Amygdala (tissue), 56 donors: ENCODE measurements at regions not wholly inside any gene's neighbourhood (a gene's known extent, or its start where the extent isn't known, plus 50 kb on each side); places are given as distances from the start of the nearest gene placed in this dataset.
"Not testable (repeated sequence)": the region's sequence is repeated elsewhere in the genome, so short reads cannot be mapped to it uniquely, and the experiment has no call there.

Experiments
- DNase-seq, 56 donors: peaks; one replicate each; lab custom pipeline; 2025; lab: John Stamatoyannopoulos, UW

DNA sequence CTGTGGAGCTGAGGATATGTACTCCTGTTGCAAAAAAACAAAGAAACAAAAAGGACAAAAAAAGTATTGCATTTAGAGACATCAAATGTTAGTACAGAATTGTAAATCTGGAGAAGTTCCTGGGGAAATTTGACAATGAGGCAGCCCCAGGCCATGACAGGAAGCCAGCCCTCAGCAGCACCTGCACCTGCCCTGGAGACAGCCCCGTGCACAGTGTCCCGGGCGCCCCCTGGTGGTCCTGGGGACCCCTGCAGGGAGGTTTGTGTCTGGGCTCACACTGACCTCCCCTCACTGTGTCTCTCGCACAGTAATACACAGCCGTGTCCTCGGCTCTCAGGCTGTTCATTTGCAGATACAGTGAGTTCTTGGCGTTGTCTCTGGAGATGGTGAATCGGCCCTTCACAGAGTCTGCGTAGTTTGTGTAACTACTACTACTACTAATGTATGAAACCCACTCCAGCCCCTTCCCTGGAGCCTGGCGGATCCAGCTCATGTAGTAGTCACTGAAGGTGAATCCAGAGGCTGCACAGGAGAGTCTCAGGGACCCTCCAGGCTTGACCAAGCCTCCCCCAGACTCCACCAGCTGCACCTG lies 590.1 kb downstream of the TMEM121 start:
- not testable (repeated sequence) for DNase-seq

DNA sequence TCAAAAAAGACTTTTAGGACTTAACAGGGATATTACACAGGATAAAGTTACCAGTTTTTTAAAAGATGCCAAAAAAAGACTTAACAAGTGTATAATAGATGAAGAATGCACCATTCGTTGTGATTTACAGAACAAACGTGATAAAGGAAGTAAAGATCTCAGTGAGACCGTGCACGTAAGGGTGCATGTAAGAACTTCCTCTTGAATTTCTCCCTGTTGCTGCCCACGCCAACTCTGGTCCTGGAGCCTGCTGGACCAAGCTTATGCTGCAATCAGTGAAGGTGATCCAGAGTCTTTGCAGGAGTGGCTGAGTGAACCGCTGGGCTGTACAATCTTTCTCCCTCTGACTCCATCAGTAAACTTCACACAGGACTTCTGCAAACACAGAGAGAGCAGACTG lies 593.7 kb downstream of the TMEM121 start:
- no peak for DNase-seq

DNA sequence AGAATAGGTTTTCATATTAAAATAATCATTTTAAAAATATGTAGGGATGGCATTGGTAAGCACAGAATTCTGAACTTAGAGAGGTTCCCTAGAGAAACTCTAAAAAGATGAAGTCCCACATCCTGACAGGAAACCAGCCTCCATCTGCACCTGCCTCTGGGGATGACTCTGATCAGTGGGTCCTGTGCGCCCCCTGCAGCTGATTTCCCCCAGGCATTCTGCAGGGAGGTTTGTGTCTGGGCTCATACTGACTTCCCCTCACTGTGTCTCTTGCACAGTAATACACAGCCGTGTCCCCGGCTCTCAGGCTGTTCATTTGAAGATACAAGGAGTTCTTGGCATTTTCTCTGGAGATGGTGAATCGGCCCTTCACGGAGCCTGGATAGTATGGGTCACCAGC lies 602.9 kb downstream of the TMEM121 start:
- DNase-seq = no peak

DNA sequence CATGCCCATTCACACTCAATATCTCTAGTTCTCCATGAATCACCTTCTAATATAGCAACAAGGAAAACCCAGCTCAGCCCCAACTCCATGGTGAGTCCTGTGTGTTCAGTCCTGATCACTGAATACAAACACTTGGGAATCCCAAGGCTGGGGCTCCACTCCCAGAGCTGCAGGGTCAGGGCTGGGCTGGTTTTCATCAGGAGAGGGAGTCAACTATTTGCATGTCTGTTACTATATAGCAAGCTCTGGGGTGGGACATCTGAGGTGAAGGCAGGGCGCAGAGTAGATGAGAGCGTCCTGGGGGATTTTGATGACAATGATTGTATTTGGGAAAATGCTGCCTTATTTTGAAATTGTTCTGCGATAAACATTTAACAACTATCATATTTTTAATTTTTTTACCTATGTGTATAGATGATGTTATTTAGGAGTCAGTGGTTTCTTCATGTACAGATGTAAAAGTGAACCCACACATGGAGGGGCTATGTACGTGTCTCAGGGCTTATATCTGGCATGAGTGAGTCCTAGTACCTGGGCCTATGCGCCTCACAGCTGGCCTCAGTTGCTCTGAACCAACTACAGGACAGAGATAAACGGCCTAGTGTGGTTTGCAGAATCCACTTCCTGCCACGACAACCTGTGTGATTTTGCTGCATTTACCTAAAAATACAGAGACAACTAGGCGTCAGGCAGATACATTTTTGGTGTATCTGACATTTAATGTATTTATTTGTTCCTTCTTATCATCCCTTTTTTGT lies 603.7 kb downstream of the TMEM121 start:
- not testable (repeated sequence) for DNase-seq

DNA sequence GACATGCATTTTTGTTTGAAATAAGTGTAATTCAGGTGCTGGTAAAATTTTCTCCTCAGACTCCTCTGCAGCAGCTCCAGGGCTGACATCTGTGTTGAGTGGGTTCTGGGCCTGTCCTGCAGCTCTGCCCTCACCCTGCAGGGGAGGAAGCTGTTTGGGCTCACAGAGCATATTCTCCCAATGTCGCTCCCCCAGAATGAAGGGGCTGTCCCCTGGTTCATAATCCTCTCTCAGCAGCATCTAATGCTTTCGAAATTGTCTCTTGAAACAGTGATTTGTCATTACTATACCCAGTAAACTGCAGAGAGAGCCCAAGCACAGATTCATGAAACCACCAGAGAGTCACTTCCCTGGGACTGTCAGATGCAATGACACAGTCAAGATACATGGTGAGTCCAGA lies 606.7 kb downstream of the TMEM121 start:
- not testable (repeated sequence) for DNase-seq

DNA sequence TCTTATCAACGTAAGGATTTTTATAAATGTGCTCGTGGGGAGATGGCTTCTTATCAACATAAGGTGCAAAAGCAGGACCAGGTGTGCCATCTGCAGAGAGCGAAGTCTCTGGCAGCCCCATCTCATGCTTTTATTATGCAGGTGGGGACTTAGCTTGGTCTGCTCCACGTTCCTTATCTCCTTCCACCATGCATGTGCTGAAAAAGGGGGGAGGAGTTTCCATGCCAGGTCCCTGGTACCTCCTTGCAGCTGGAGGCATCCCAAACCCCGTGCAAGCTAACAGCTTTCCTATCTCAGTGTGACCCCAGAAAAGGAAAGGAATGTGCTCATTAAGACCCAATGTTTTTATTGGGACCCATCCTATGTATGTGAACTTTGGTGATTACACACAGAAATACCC lies 608.5 kb downstream of the TMEM121 start:
- no peak for DNase-seq

DNA sequence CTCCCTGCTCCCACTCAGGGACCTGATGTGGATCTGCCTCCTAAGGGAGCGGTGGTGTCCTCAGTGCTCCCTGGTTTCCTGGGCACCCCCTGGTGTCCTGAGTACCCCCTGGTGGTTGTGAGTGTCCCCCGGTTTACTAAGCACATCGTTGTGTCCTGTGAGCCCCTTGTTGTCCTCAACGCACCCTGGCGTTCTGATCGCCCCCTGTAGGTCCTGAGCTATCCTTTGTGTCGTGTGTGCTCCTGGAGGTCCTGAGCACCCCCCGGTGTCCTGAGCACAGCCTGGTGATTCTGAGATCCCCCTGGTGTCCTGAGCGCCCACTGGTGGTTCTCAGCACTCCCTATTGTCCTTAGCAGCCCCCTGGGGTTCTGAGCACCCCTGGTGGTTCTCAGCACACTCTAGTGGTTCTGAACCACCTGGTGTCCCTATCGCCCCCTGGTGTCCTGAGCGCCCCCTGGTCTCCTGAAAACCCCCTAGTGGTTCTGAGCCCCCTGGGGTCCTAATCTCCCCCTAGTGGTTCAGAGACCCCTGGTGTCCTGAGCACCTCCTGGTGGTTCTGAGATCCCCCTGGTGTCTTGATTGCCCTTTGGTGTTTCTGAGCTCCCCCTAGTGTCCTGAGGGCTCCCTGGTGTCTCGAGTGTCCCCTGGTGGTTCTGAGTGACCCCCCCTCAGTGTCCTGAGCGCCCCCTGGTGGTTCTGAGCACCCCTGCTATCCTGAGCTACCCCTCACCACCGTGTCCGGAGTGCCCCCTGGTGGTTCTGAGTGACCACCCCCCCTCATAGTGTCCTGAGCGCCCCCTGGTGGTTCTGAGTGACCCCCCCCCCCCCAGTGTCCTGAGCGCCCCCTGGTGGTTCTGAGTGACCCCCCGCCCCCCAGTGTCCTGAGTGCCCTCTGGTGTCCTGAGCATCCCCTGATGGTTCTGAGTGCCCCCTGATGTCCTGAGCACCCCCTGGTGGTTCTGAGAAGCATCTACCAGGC lies 615.1 kb downstream of the TMEM121 start:
- DNase-seq = no peak

DNA sequence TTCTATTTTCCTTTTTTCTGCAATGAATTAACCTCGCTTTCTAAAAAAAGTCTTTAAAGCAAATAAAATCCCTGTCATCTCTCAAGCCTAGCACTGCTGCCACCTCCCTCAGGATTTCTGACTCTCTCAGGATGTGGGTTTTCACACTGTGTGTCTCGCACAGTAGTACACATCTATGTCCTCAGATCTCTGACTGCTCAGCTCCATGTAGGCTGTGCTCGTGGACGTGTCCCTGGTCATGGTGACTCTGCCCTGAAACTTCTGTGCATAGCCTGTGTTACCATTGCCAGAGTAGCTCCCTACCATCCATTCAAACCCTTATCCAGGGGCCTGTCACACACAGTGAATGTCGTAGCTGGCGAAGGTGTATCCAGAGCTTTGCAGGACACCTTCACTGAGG lies 619.3 kb downstream of the TMEM121 start:
- DNase-seq = not testable (repeated sequence)

DNA sequence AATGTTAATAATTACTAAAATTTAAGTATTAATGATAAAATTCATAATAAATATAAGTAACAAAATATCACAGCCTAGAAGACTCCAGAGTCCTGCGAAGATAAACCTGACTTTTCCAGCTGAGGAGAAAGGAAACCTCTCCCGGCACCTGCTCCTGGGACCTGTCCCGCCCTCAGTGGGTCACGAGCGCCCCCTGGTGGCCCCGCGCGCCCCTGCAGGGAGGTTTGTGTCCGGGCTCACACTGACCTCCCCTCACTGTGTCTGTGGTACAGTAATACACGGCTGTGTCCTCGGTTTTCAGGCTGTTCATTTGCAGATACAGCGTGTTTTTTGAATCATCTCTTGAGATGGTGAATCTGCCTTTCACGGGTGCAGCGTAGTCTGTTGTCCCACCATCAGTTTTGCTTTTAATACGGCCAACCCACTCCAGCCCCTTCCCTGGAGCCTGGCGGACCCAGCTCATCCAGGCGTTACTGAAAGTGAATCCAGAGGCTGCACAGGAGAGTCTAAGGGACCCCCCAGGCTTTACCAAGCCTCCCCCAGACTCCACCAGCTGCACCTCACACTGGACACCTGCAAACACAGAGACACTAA lies 627.1 kb downstream of the TMEM121 start:
- DNase-seq = peak in 33 of 56 donors; percentile 2 to 75 (median 26)

DNA sequence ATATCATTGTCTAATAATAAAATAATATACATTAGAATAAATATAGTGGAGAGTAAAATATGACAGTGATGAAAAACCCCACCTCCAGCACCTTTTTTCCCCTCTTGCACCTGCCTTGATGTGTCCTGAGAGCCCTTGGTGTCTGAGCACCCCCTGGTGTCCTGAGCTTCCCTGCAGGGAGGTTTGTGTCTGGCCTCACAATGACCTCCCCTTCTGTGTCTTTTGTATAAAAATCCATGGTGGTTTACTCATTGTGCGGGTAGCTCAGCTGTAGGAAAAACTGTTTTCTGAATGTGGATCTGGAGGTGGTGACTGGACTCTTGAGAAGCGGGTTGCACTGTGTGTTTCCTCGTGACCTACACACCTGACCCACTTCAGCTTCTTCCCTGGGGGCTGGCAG lies 636.9 kb downstream of the TMEM121 start:
- no peak for DNase-seq

DNA sequence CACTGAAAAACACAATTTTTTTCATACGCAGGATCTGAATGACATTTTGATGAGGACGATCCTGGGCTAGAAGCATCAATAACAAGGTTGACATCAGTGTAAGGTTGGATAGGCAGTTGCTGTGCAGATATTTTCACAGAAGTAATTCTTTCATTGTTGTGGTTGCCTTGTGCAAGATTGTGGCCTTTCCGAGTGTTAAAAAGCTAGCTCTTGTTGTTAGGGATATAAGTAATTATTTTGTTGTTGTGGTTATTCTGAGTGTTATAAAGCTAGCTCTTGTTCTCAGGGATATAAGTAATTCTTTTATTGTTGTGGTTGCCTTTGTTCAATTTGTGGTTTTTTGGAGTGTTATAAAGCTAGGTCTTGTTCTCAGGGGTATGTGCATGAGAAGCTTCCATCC lies 637.4 kb downstream of the TMEM121 start:
- DNase-seq = not testable (repeated sequence)

DNA sequence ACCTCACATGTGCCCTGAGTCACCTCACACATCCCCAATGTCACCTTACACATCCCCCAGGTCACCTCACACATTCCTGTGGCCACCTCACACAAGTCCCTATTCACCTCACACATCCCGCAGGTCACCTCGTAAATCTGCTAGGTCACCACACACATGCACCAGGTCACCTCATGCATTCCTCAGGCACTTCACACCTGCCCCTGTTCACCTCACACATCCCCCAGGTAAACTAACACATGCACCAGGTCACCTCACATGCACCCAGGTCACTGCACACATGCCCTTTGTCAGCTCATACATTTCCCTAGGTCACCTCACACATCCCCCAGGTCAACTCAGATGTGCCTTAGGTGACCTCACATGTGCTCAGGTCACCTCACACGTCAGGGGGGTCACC lies 639.8 kb downstream of the TMEM121 start:
- no peak for DNase-seq

DNA sequence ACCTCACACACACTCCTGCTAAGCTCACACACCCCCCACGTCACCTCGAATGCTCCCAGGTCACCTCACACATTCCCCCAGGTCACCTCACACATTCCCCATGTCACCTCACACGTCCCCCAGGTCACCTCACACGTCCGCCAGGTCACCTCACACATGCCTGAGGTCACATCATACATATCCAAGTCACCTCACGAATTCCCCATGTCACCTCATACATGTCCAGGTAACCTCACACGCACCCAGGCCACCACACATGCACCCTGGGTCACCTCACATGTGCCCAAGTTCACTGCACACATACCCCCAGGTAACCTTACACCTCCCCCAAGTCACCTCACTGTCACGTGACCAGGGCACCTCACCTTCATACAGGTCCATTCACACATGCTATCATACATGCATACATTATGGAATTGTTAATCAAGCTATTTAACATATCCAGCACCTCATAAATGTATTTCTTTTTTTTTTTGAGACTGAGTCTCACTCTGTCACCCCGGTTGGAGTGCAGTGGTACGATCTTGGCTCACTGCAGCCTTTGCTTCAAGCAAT lies 640.3 kb downstream of the TMEM121 start:
- DNase-seq = no peak

DNA sequence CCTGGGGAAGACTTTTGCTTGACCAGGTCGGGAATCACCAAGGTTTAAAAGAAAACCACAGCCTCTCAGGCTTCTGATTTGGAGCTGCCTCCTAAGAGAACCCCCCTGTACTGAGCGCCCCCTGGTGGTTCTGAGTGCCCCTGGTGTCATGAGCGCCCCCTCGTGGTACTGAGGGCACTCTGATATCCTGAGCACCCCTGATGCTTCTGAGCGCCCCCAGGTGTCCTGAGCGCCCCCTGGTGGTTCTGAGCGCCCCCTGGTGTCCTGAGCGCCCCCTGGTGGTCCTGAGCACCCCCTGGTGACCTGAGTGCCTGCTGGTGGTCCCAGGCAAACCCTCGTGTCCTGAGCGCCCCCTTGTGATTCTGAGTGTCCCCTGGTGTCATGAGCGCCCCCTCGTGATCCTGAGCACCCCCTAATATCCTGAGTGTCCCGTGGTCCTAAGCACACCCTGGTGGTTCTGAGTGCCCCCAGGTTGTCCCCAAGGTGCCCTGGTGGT lies 643.8 kb downstream of the TMEM121 start:
- not testable (repeated sequence) for DNase-seq

DNA sequence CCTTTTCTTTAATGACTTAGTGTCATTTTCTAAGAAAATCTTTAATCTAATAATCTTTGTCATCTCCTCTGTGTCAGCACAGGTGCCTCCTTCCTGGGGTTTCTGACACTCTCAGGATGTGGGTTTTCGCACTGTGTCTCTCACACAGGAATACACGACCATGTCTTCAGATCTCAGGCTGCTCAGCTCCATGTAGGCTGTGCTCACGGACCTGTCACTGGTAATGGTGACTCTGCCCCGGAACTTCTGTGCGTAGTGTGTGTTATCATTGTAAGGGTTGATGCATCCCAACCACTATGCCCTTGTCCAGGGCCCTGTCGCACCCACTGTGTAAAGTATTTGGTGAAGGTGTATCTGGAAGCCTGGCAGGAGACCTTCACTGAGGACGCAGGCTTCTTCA lies 647.8 kb downstream of the TMEM121 start:
- no peak for DNase-seq

DNA sequence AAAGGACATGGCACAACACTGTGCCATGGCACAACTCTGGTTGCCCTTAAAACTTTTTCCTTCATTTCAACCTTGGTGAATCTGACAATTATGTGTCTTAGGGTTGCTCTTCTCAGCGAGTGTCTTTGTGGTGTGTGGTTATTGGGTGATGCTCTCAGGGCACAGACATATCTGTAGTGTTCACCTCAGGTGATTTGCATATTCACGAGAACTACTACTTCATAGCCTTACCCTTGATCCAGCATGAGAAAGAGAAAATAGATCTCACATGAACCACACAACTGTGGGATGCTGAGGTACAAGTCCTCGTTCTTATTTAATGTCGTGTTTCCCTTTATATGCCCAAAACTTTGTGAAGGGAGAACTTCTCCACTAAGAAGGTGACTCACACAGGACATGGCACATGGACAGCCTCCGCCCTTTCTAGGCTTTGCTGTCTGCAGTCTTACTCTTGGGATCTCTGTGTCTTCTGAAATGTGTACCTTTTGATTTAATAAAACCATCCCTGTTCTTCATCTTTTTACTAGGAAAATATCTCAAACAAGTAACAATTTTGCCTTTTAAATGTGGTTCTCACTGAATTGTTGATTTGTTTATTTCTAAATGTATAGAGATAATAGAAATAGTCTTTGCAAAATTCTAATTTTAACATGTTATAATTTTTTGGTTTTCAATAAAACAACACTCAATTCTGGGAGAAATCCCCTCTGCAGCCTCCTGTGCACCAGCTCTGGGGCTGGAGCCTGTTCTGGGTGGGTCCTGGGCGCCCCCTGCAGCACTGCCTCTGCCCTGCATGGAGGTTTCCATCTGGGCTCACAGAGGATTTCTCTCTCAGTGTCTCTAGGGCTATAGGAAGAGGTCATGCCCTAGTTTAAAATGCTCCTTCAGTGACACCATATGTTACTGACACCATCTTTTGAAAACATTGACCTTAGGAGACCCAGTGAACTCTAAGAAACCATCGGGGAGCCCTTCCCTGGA lies 651.2 kb downstream of the TMEM121 start:
- DNase-seq = not testable (repeated sequence)

DNA sequence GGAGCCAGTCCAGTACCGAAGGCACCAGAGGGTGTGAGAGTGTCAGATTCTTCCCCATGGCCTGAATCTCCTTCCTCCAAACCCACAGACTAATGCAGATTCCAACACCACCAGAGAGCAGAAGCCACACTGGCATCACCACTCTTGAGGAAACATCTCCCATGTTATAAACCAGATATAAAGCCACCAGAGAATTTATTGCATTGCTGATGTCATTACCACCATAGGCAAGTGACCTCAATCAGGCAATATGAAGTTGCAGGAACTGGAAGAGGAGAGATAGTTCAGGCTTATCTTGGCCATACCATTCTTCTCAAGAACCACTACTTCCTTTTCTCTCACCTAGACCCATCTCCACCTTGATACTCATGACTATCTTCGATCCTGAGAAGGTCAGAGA lies 653.4 kb downstream of the TMEM121 start:
- no peak for DNase-seq

DNA sequence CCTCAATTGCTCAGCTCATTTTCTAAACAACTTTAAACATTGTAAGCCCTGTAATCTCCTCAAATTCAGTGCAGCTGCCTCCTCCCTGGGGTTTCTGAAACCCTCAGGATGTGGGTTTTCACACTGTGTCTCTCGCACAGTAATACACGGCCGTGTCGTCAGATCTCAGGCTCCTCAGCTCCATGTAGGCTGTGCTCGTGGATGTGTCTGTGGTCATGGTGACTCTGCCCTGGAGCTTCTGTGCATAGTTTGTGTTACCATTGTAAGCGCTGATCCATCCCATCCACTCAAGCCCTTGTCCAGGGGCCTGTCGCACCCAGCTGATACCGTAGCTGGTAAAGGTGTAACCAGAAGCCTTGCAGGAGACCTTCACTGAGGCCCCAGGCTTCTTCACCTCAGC lies 658.4 kb downstream of the TMEM121 start:
- not testable (repeated sequence) for DNase-seq
